Neural cell (in vitro differentiated cells): ENCODE measurements at regions not wholly inside any gene's neighbourhood (a gene's known extent, or its start where the extent isn't known, plus 50 kb on each side); places are given as distances from the start of the nearest gene placed in this dataset.

Source experiments
- H2AFZ ChIP-seq: fragments of 200-600, 300-800 bp; sonication (generic), shearing (Covaris generic); 2 replicates; pipeline ENCODE4 v1.6.0; 2014; ENCODE audit warnings: low read depth, mild to moderate bottlenecking, antibody characterized with exemption, low read length, moderate library complexity
- H3F3A ChIP-seq: fragments of 200-600 bp; shearing (Covaris generic); 2 replicates; pipeline ENCODE4 v1.6.1; 2016; ENCODE audit warnings: mild to moderate bottlenecking, moderate library complexity, mixed read lengths, antibody characterized with exemption, low read length; ENCODE audit not compliant: insufficient read depth, poor library complexity, severe bottlenecking
- H3K27ac ChIP-seq: fragments of 200-600, 300-800 bp; sonication (generic), shearing (Covaris generic); 2 replicates; pipeline ENCODE4 v1.5.1; 2014; ENCODE audit warnings: mild to moderate bottlenecking, low read length, moderate library complexity
- H3K27me3 ChIP-seq: fragments of 300-800, 200-600 bp; sonication (generic), shearing (Covaris generic); 2 replicates; pipeline ENCODE4 v1.6.0; 2014; ENCODE audit warnings: mild to moderate bottlenecking, low read depth, low read length, moderate library complexity; ENCODE audit not compliant: insufficient read depth
- H3K36me3 ChIP-seq: fragments of 300-800, 200-600 bp; sonication (generic), shearing (Covaris generic); 2 replicates; pipeline ENCODE4 v1.5.1; 2014; ENCODE audit warnings: mild to moderate bottlenecking, antibody characterized with exemption, low read length, moderate library complexity; ENCODE audit not compliant: insufficient read depth
- H3K4me2 ChIP-seq: fragments of 300-800, 200-600 bp; sonication (generic), shearing (Covaris generic); 2 replicates; pipeline ENCODE4 v1.6.0; 2014; ENCODE audit warnings: mild to moderate bottlenecking, low read length
- H3K4me3 ChIP-seq: fragments of 300-800, 200-600 bp; sonication (generic), shearing (Covaris generic); 2 replicates; pipeline ENCODE4 v1.5.1; 2014; ENCODE audit warnings: mild to moderate bottlenecking, low read length, moderate library complexity
- H3K79me2 ChIP-seq: fragments of 200-600 bp; shearing (Covaris generic); replicated peaks from 2 replicates; pipeline ENCODE4 v1.6.0; 2014; ENCODE audit warnings: mild to moderate bottlenecking, low read length, moderate library complexity; ENCODE audit not compliant: insufficient read depth
- H3K9ac ChIP-seq: fragments of 300-800, 200-600 bp; sonication (generic), shearing (Covaris generic); 2 replicates; pipeline ENCODE4 v1.6.1; 2016; ENCODE audit warnings: mild to moderate bottlenecking, low read length, mixed read lengths
- H3K9me2 ChIP-seq: fragments of 200-600 bp; shearing (Covaris generic); 2 replicates; pipeline ENCODE4 v1.6.1; 2016; ENCODE audit warnings: mild to moderate bottlenecking, low read length, mixed read lengths; ENCODE audit not compliant: insufficient read depth
- H3K9me3 ChIP-seq: fragments of 200-600, 300-800 bp; sonication (generic), shearing (Covaris generic); 2 replicates; pipeline ENCODE4 v1.6.1; 2016; ENCODE audit warnings: mild to moderate bottlenecking, mixed run types, low read length, moderate library complexity, mixed read lengths
- H4K20me1 ChIP-seq: fragments of 200-600 bp; shearing (Covaris generic); 2 replicates; pipeline ENCODE4 v1.6.1; 2016; ENCODE audit warnings: mild to moderate bottlenecking, mixed run types; ENCODE audit not compliant: insufficient read depth
- EP300 ChIP-seq: fragments of 450-650 bp; conservative IDR thresholded peaks from 2 replicates; pipeline ENCODE4 v1.6.1; 2014; ENCODE audit warnings: antibody characterized with exemption, mild to moderate bottlenecking, moderate library complexity; ENCODE audit not compliant: poor library complexity, severe bottlenecking
- EZH2 ChIP-seq: fragments of 200-600, 300-800 bp; shearing (Covaris generic), sonication (generic); IDR thresholded peaks from 2 replicates; pipeline ENCODE4 v1.6.1; 2014; ENCODE audit warnings: antibody characterized with exemption, low read length, borderline replicate concordance, mild to moderate bottlenecking; ENCODE audit not compliant: insufficient read depth, poor library complexity, severe bottlenecking
- MXI1 ChIP-seq: fragments of 450-650 bp; conservative IDR thresholded peaks from 2 replicates; pipeline ENCODE4 v1.6.1; 2014; ENCODE audit warnings: antibody characterized with exemption, mild to moderate bottlenecking; ENCODE audit not compliant: poor library complexity, severe bottlenecking
- POLR2AphosphoS5 ChIP-seq: IDR thresholded peaks from 2 replicates; pipeline ENCODE4 v1.6.1; 2012
- RAD21 ChIP-seq: fragments of 450-650 bp; conservative IDR thresholded peaks from 2 replicates; pipeline ENCODE4 v1.6.1; 2014; ENCODE audit warnings: antibody characterized with exemption, mild to moderate bottlenecking, moderate library complexity
- SMC3 ChIP-seq: fragments of 450-650 bp; conservative IDR thresholded peaks from 2 replicates; pipeline ENCODE4 v1.6.1; 2014; ENCODE audit warnings: antibody characterized with exemption, mild to moderate bottlenecking, moderate library complexity; ENCODE audit not compliant: poor library complexity
- TAF1 ChIP-seq: IDR thresholded peaks from 2 replicates; pipeline ENCODE4 v1.6.1; 2012; ENCODE audit warnings: low read depth
- TF ChIP-seq, protein P1 (sequence below): fragments of 450-650 bp; IDR thresholded peaks from 2 replicates; pipeline ENCODE4 v1.5.1; 2014; ENCODE audit warnings: antibody characterized with exemption, mild to moderate bottlenecking, moderate library complexity; ENCODE audit not compliant: poor library complexity, severe bottlenecking
- TF ChIP-seq, protein P2 (sequence below): IDR thresholded peaks from 2 replicates; pipeline ENCODE4 v1.6.1; 2012; ENCODE audit warnings: borderline replicate concordance

DNA sequence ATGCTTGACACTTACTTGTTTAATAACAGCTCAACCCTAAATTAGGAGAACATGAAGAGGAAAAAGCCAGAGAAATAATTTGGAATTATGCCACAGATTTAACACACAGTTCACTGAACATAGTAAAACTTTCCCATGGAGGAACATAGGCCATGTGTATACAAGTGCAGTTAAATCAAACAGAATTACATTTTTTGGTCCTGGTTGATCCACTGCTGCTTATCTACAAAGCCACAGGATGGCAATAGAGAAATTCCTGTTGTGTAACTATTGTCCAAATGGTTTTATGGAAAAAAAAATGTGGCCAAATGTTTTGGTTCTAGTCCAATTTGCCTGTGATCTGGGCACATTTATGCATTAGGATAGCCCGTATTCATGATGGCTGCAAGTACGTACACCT, 136.8 kb downstream of the ALDH8A1 start:
- H3K9me3 ChIP-seq: no peaks in the 10 kb centered on the region
- TF ChIP-seq TAF1: no peak
- TF ChIP-seq, protein P1, sequence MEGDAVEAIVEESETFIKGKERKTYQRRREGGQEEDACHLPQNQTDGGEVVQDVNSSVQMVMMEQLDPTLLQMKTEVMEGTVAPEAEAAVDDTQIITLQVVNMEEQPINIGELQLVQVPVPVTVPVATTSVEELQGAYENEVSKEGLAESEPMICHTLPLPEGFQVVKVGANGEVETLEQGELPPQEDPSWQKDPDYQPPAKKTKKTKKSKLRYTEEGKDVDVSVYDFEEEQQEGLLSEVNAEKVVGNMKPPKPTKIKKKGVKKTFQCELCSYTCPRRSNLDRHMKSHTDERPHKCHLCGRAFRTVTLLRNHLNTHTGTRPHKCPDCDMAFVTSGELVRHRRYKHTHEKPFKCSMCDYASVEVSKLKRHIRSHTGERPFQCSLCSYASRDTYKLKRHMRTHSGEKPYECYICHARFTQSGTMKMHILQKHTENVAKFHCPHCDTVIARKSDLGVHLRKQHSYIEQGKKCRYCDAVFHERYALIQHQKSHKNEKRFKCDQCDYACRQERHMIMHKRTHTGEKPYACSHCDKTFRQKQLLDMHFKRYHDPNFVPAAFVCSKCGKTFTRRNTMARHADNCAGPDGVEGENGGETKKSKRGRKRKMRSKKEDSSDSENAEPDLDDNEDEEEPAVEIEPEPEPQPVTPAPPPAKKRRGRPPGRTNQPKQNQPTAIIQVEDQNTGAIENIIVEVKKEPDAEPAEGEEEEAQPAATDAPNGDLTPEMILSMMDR: no peak
- no peak for TF ChIP-seq RAD21
- no peak for TF ChIP-seq EZH2
- TF ChIP-seq MXI1: no peak
- TF ChIP-seq, protein P2, sequence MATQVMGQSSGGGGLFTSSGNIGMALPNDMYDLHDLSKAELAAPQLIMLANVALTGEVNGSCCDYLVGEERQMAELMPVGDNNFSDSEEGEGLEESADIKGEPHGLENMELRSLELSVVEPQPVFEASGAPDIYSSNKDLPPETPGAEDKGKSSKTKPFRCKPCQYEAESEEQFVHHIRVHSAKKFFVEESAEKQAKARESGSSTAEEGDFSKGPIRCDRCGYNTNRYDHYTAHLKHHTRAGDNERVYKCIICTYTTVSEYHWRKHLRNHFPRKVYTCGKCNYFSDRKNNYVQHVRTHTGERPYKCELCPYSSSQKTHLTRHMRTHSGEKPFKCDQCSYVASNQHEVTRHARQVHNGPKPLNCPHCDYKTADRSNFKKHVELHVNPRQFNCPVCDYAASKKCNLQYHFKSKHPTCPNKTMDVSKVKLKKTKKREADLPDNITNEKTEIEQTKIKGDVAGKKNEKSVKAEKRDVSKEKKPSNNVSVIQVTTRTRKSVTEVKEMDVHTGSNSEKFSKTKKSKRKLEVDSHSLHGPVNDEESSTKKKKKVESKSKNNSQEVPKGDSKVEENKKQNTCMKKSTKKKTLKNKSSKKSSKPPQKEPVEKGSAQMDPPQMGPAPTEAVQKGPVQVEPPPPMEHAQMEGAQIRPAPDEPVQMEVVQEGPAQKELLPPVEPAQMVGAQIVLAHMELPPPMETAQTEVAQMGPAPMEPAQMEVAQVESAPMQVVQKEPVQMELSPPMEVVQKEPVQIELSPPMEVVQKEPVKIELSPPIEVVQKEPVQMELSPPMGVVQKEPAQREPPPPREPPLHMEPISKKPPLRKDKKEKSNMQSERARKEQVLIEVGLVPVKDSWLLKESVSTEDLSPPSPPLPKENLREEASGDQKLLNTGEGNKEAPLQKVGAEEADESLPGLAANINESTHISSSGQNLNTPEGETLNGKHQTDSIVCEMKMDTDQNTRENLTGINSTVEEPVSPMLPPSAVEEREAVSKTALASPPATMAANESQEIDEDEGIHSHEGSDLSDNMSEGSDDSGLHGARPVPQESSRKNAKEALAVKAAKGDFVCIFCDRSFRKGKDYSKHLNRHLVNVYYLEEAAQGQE: no peak
- TF ChIP-seq POLR2AphosphoS5: no peak
- no peak for TF ChIP-seq SMC3
- TF ChIP-seq EP300: no peak
- no peaks in the 10 kb centered on the region for H4K20me1 ChIP-seq
- no peaks in the 10 kb centered on the region for H3K36me3 ChIP-seq
- H3F3A ChIP-seq: no peaks in the 10 kb centered on the region
- H3K27me3 ChIP-seq: no peaks in the 10 kb centered on the region
- H3K4me2 ChIP-seq: no peak overlapping the region
- no peak overlapping the region for H3K27ac ChIP-seq
- no peaks in the 10 kb centered on the region for H3K79me2 ChIP-seq
- no peaks in the 10 kb centered on the region for H3K9me2 ChIP-seq
- H3K4me3 ChIP-seq: no peak overlapping the region
- H2AFZ ChIP-seq: no peak overlapping the region
- H3K9ac ChIP-seq: no peak overlapping the region

DNA sequence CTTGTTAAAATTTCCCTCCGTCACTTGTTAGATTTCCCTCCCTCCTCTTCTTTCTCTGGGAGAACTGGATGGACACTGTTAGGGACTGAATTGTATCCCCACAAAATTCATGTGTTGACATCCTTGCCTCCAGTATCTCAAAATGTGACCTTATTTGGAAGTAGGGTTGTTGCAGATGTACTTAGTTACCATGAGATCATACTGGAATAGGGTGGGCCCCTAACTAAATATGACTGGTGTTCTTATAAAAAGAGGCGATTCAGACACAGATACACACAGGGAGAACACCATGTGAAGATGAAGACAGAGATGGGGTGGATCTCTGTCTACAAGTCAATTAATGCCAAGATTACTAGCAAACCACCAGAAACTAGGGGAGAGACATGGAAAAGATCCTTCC, 139.5 kb downstream of the ALDH8A1 start:
- TF ChIP-seq EP300 (no peak), POLR2AphosphoS5 (no peak), RAD21 (no peak), TAF1 (no peak), EZH2 (no peak), MXI1 (no peak), SMC3 (no peak)
- TF ChIP-seq, protein P1: no peak
- TF ChIP-seq, protein P2: no peak
- no peaks in the 10 kb centered on the region for H3K36me3 ChIP-seq
- no peak overlapping the region for H2AFZ ChIP-seq

More for the DNA sequence above, 139.5 kb downstream of the ALDH8A1 start:
- Histone ChIP-seq H3K79me2 (no peaks in the 10 kb centered on the region), H3K27ac (no peak overlapping the region), H3F3A (no peaks in the 10 kb centered on the region), H3K4me3 (no peak overlapping the region), H3K4me2 (no peak overlapping the region), H4K20me1 (no peaks in the 10 kb centered on the region), H3K9me3 (no peaks in the 10 kb centered on the region), H3K27me3 (no peaks in the 10 kb centered on the region), H3K9ac (no peak overlapping the region), H3K9me2 (no peaks in the 10 kb centered on the region)
